Activated CD8-positive, alpha-beta memory T cell treated with anti-CD3 and anti-CD28 coated beads, Interleukin-2, amount 50 U/mL, for 1 hour (primary cell): ENCODE measurements at regions not wholly inside any gene's neighbourhood (a gene's known extent, or its start where the extent isn't known, plus 50 kb on each side); places are given as distances from the start of the nearest gene placed in this dataset.
"Not testable (repeated sequence)": the region's sequence is repeated elsewhere in the genome, so short reads cannot be mapped to it uniquely, and the experiment has no call there.

Experiments used
- DNase-seq: peaks from one replicate; pipeline ENCODE4 v3.0.0-alpha.2; 2020; ENCODE audit errors: extremely low read depth

DNA sequence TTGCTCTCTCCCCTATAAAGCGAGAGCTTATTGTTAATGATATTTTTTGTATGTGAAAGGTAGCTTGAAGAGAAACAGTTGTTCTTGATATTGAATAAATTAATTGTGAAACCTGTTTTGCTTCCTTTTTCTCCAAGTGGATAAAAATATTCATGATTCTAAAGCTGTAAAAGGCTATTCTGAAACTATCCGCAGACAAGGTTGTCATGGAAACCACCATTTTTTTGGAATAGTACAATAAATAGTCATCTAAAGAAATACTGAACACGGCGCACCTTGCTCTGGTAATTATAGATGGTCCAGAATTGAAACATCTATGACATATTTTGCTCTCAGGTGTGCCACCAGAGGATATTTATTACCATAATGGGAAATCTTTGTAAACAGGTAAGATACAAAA, 1103.0 kb upstream of the SLC39A10 start:
- no peak for DNase-seq

DNA sequence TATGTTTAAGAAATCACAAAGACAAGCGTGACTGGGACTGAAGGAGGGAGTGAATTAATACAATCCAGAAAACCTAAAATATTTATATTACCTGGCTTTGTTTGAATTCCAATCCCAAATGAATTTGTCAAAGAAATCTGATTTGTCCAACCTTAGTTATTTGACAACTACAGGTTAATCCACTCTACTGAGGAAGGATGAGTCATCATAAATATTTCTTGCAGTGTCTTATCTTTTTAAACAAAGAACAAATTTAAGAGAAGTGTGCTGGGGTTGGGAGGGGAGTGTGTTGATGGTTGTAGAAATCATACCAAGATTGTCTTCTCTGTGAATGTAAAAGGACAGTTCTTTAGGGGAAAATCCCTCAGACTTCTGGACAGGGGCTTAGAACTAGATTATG, 1106.3 kb upstream of the SLC39A10 start:
- no peak for DNase-seq

DNA sequence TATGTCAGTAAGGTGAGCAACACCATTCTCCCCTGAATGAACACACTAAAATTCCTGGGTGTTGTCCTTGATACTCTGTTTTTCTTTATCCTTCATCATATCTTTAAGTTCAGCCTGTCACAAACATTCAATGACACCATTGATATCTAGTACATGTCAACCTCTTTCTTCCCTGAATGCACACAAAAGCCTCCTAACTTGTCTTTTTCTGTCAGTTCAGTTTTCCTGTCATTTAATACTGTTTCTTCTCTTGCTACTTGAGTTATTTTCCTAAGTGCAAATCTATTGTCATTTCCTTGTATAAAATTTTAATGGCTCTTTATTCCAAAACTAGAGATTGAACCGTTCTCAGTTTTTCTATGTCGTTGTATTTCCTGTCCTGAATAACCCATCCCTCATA, 1107.6 kb upstream of the SLC39A10 start:
- no peak for DNase-seq

DNA sequence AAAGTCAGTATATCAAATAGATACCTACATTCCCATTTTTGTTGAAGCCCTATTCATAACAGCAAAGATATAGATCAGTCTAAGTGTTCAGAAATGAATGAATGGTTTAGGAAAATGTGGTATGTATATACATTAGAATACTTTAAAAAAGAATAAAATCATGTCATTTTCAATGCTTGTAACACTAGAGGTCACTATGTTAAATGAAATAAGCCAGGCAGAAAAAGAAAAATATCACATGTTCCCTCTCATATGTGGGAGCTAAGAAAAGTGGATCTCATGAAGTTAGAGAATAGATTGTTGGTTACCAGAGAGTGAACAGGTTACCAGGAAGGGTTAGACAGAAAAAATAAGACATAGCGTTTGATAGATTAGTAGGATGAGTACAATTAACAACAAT, 1111.0 kb upstream of the SLC39A10 start:
- DNase-seq = no peak

DNA sequence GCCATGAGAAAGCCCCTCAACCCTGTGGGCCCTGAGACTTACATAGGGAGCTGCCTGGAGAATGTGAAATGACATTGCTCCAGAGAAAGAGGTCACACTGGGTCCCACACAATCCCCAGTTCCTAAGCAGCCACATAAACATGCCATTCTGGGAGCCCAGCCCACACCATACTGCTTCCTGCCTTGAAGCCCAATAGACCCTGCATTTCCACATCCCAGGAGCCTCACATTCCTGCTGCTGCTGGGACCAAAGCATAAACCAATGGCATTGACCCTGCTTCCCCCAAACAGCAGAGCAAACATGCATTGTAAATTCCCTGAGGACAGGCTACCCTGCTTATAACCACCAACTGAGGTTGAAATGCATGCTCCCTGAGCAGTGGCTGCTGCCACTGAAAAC, 1117.6 kb upstream of the SLC39A10 start:
- DNase-seq = no peak

DNA sequence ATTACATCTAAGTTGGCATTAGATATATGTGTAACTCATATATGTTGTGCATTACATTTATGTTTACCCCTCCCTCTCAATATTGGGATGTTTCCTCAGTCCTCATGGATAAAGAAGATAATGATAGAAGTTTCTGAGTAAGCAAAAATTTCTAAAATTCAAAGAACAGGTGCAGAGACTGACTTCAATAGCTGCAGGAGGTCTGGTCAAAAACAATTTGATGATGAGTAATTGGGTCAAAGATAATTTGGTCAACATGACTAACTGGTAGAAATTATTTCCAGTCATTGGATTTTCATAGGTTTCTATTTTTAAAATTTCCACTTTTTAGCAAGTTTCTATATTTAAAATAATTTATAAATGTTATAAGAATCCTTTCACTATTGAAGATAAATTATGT, 1130.9 kb upstream of the SLC39A10 start:
- DNase-seq = no peak

DNA sequence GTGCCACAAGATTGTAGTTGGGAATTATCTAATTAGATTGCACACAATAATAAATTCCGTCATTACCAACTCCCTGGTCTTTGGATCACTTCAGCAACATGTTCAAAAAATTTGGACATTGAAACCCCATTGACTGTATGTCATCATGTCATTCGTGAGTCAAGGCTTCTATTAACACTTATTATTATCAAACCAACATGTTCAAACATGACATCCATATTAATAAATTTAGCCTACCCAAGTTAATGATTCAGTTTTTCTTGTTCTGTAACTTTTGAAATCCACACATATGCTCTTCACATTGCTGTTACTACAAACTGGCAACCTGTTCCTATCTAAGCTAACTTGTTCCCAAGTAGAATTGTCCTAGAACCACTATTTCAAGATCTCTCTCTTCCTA, 1142.7 kb upstream of the SLC39A10 start:
- DNase-seq = no peak

DNA sequence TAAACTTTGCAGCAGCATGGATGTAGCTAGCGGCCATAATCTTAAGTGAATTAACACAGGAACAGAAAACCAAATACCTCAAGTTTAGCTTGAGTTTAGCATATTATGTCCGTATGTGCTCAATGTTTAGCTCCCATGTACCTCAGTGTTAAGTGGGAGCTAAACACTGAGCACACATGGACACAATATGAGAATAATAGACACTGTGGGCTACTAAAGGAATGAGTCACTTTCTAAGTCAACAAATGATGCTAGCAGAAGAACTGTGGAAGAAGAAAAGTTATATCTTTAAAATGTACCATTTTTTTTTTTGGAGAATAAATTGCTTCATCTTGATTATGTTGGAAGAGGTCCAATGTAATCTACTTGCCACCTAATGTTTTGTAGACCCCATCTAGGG, 1146.0 kb upstream of the SLC39A10 start:
- not testable (repeated sequence) for DNase-seq

DNA sequence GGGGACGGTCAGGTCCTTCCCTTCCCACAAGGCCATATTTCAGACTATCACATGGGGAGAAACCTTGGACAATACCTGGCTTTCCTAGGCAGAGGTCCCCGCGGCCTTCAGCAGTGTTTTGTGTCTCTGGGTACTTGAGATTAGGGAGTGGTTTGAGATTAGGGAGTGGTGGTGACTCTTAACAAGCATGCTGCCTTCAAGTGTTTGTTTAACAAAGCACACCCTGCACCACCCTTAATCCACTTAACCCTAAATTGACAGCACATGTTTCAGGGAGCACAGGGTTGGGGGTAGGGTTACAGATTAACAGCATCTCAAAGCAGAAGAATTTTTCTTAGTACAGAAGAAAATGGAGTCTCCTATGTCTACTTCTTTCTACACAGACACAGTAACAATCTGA, 1152.2 kb upstream of the SLC39A10 start:
- not testable (repeated sequence) for DNase-seq

DNA sequence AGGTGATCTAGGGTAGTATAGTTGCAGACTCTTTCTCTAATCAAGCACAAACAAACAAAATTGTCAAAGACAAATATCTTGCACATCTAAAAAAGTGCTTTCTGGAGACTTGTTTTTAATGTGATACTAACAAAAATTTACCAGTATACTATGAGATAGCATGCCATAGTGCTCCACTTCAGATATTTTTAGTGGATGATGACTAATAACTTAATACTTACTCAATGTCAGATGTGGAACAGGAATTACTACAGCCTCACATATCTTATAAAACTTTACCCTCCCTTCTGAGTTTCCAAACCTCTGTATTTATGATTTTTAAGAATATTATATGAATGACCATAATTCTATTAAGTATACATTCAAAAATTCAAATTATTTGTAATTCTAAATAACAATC, 1162.0 kb upstream of the SLC39A10 start:
- DNase-seq = no peak

DNA sequence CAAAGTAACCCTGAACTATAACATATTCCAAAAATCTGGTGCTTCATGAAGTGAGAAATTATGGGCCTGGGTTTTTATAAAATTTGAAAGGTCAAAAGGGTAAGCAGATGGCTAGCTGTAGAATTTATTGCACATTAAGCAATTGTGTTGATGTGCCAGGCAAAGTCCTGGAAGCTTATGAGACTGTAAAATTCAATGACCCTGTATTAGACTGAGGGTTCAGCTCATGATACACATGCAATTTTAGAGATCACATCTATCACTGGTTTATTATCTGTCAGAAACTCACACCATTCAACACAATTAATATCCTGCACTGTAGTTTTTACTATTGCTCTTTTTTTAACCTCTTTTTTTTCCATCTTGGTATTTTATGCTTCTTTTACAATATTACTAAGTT, 1162.6 kb upstream of the SLC39A10 start:
- no peak for DNase-seq

DNA sequence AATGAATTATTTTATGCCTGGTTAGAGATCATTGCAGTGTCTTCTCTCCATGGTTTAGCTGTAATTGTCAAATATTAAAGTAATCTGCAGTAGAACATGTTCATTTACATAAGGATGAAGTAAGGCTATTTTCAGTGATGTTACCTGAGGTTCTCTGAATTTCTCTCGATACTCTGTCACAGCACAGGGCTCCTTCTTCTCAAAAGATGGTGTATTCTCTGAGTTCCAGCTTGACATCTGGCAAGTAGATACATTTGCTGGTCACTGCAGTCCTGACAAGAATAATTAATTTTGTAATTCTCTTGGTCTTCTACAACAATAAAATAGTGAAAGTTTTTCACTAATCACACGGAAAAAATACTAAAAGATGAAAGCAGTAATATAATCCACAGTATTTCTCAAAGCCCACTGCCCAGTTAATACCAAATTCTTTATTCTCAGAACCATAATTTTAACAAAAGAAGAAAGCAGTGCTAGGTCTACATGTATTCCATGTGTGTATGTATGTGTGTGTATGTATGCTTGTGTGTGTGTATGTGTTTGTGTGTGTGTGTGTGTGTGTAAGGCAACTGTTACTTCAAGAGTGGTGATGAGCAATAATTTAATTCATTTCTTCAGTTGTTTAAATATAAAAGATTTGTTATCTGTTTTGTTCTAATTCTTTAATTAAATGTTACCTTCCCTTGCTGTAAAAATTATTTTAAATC, 1165.5 kb upstream of the SLC39A10 start:
- no peak for DNase-seq

DNA sequence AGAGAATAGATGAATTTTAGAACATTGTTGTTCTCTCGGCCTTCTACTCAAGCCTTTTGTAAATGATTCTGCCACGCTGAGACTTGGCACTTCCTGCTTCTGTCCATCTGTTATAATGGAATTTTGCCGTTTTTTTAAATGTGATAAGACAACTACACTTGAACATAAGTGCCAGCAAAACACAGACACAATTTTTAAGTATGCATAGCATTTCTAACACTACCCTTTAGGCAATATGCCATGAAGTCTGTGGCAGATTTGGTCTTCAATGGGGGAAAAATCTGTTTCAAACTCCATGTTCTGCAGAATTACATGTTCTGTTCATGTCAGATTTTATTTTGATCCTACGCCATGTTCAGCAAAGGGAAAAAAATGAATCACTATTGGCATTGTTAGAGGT, 1170.7 kb upstream of the SLC39A10 start:
- no peak for DNase-seq

DNA sequence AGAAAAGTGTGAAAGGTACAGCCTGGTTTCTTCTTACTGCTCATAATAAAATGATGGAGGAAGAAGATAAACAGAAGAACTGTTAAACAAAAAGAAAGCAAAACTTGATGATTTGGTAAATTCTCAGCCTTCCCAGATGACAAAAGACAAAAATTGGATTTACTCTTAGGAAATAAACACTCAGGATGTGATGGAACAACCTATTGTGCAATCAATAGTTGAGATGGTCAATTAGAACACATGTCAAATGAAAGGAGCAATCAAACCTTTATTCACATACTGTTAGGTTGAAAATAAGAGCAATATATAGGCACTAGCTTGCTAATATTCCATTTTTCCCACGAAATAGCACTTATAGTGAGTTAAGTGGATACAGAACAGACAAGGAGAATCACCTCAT, 1174.0 kb upstream of the SLC39A10 start:
- DNase-seq = no peak

DNA sequence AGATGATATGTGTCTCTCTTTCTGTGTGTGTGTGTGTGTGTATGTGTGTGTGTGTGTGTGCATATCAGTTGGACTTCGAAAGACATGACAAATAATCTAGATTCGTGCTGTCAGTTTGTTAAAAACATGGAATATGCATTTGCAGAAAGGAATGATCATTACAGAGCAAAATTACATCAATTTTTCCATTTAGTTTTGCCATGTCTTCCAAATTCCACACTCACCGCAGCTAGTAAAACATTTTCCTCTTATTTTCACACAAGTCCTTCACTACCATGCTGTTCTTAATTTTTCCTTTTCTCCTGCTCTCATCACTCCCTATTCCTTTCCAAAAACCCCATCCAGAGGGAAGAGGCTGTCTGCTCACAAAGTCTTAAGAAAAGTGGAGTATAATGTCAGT, 1191.4 kb upstream of the SLC39A10 start:
- DNase-seq = no peak

DNA sequence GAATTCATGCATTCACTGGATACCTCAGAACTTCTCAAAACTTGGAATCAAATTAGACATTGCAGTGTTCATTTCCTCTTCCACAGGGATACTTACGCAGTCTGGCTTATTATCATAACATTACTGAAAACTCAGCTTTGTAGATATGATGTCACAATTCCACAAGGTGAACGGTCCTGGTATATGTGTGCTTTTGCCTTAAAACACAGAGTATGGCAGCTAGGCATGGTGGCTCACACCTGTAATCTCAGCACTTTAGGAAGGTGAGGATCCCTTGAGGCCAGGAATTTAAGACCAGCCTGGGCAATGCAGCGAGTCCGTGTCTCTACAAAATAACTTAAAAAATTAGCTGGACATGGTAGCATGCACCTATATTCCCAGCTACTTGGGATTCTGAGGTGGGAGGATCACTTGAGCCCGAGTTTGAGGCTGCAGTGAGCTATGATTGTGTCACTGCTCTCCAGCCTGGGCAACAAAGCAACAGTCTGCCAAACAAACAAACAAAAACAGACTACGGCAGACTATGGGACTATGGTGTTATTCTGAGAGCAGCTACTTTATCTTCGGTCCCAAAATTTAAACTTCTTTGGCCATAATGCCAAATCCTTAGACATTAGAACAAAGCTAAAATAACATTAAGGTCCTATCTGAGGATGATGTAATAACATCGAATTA, 1191.9 kb upstream of the SLC39A10 start:
- no peak for DNase-seq

DNA sequence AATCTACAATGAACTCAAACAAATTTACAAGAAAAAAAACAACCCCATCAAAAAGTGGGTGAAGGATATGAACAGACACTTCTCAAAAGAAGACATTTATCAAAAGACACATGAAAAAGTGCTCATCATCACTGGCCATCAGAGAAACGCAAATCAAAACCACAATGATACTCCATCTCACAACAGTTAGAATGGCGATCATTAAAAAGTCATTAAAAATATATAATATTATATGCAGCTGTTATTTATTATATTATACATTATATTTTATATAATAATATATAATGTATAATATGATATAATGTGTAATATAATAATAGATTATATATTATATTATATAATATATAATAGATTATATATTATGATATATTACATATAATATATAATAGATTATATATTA, 1194.1 kb upstream of the SLC39A10 start:
- not testable (repeated sequence) for DNase-seq

DNA sequence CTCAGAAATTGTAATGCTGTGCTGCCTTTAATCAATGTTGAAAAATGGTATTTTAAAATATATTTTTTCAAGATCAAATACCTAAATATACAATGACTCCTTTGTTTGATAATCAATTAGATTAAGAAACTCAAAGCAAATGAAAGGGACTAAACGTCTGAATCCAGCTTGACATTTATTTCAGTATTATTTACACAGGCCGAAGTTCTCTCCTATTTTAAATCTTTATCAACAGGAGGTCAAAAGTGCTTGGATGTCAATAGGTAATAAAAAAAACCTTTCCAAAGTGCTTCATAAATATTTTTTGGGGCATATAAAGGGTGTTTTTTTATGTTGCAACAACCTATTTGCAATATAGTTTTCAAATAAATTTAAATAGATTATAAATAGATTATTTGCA, 1201.7 kb upstream of the SLC39A10 start:
- DNase-seq = no peak

DNA sequence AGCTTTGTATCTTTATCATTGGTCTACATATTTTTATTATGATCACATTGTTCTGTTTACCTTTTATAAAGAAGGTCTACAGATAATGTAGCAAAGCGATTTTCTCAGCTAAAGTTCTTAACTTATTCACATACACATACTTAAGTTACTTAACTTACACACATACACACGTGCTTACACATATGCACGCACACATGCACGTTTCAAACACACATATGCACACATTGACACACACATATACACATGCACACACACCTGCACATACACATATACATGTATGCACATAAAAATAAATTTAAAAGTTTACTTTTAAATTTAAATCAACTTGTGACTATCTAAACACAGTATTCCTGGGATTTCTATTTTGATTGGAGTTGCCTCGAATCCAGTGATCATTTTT, 1204.5 kb upstream of the SLC39A10 start:
- DNase-seq = no peak

DNA sequence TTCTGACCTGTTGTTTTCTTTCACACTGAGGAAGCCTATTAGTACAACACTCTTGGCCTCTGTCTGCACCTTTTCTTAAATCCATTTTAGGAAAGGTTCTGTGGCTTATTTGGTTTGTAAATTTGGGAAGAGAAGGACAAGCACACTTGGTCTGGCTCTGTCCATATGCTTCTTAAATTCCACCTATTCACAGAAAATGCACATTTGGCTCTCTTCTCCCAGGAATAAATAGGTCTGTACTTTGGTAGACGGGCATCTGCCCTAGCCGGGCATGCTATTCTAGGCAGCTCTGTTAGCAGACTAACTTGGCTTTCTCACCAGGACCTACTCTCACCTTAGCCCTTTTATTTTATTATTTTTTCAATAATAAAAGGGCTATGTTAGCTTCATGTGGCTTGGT, 1211.8 kb upstream of the SLC39A10 start:
- no peak for DNase-seq

DNA sequence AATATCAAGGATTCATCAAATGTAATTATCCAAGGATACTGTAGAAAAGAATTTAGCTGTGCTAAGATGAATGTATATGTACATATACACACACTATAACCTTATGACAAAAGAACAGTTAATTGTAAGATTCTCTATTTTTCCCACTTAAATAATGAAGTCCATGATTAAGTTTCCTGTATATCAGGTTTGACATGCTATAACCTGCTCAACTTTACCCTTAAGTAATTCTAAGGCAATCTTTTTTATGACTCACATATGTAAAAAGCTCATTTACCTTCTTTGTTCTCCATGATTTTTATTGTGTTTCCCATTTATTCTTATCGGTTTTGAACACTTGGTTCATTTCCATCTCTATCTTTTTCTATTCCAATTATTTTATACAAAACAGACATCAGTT, 1213.1 kb upstream of the SLC39A10 start:
- no peak for DNase-seq

DNA sequence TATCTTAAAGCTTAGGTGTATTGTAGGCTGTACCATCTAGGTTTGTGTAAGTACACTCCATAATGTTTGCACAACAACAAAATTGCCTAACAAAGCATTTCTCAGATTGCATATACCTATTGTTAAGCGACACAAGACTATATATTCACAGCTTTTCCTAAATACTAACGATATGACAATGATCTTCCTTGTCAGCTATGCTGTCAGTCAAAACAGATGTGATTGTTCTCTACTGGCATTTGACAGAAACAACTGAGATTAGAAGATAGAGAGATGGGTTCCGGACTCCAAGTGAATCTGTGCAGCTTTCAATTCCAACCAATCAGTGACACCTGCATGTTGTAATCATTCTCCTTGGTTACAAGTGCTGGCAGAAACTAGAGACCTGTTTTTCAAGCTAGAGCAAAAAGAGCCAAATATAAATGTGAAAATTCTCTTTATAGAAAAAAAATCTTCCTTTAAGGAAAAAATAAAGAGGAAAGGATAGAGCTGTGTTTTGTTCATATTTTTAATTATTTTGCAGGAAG, 1232.3 kb upstream of the SLC39A10 start:
- no peak for DNase-seq

DNA sequence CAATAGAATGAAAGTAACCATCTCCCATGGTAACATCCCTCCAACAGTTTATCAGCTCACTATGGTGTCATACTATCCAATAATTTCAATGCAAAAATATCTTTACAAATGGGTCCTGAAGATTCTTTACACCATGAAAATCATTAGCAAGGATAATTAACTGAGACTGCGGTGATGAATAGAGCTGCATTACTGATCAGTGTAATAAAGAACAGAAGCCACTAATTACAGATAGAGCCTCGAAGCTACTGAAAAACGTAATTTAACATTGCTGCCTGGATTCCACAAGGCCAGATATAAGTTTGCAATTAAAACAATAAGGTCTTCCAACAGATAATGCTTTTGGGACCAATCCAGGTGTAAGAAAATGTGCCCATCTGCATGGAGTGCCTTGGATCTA, 1245.8 kb upstream of the SLC39A10 start:
- no peak for DNase-seq

DNA sequence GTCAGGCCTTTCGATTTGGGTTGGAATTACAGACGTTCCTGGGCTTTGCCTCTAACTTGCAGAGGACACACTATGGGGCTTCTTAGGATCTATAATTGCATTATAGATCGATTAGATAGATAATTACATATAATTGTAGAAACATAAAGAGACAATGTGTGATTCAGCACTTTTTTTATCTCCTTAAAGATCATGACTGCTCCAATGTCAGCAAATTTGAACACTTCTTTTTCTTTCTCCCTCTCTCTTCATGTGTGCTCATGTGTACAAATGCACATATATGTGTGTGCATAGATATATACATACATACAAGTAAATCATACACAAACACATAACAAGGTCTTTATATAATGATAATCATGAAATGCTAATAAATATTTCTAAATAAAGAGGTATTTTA, 1261.2 kb upstream of the SLC39A10 start:
- no peak for DNase-seq
